Heart left ventricle (tissue), 13 donors: ENCODE measurements at regions not wholly inside any gene's neighbourhood (a gene's known extent, or its start where the extent isn't known, plus 50 kb on each side); places are given as distances from the start of the nearest gene placed in this dataset.

Source experiments
- POLR2A ChIP-seq, 2 donors: fragments of 450-650 bp; IDR thresholded peaks; one replicate each; pipeline ENCODE4 v1.6.1; 2017; ENCODE audit warnings: antibody characterized with exemption in 2 of 2, mild to moderate bottlenecking in 2 of 2, moderate library complexity in 2 of 2
- TF ChIP-seq, protein P1 (sequence below), 12 donors: fragments of 200-600 bp; sonication (generic) in 4 of 12; IDR thresholded peaks; one replicate each; pipeline versions ENCODE4 v1.5.0 to v1.8.0; 2018 to 2022; ENCODE audit warnings: antibody characterized with exemption in 12 of 12, mild to moderate bottlenecking in 5 of 12
- donor health status: ischemic (EF 13 %, LVEDD 7.1; RV severe dilation, severe dysfunction).
- donor health status: DM: no; HTN: yes; CAD: no.
- donor health status: DM: no; HTN: no; CAD: no.
- donor health status: ischemic (EF 25% LVEDD 6.9; RV normal size, moderate dysfunction).
- donor health status: ischemic (EF 25% LVEDD 5.7; RV mildly dilated, moderate dysfunction).
- donor health status: ischemic (EF 35%, LVEDD 5.7; RV mildly dilated, moderate dysfunction).
- donor health status: nonischemic (EF 11% LVEDD 7.7; RV severe dilation, severe dysfunction).
- donor health status: DM: yes; HTN: yes; CAD: no.
- donor health status: PGD.
- donor health status: ischemic (EF 29% LVEDD 5.4; RV normal size, mild dysfunction).
- donor health status: nonischemic (EF 23%, LVEDD 6.1; RV moderate dilation, normal function).

DNA sequence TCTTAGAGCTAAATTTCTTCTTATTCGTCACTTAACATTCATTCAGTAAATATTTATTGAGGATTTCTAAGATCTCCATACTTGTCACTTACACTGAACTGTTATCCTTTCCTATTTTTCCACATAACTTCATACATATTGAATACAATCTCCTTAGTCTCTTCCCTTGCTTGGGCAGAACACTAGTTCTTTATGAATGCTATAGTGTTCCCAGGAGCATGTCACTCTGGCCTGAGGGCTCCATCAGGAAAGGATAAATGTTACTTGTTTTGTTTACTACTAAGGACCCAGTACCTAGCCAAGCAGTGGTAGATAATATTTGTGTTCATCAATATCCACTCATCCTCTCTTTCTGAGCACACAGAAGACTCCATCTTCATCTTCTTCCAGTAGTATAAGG lies 544.7 kb downstream of the ZEB2 start:
- TF ChIP-seq POLR2A (IDR thresholded peaks at IDR 0.05): no peak
- TF ChIP-seq, protein P1, sequence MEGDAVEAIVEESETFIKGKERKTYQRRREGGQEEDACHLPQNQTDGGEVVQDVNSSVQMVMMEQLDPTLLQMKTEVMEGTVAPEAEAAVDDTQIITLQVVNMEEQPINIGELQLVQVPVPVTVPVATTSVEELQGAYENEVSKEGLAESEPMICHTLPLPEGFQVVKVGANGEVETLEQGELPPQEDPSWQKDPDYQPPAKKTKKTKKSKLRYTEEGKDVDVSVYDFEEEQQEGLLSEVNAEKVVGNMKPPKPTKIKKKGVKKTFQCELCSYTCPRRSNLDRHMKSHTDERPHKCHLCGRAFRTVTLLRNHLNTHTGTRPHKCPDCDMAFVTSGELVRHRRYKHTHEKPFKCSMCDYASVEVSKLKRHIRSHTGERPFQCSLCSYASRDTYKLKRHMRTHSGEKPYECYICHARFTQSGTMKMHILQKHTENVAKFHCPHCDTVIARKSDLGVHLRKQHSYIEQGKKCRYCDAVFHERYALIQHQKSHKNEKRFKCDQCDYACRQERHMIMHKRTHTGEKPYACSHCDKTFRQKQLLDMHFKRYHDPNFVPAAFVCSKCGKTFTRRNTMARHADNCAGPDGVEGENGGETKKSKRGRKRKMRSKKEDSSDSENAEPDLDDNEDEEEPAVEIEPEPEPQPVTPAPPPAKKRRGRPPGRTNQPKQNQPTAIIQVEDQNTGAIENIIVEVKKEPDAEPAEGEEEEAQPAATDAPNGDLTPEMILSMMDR (IDR thresholded peaks at IDR 0.05): no peak
